ENCODE measurements at regions not wholly inside any gene's neighbourhood (a gene's known extent, or its start where the extent isn't known, plus 50 kb on each side); places are given as distances from the start of the nearest gene placed in this dataset.
"Not testable (repeated sequence)": the region's sequence is repeated elsewhere in the genome, so short reads cannot be mapped to it uniquely, and the experiment has no call there.

DNA sequence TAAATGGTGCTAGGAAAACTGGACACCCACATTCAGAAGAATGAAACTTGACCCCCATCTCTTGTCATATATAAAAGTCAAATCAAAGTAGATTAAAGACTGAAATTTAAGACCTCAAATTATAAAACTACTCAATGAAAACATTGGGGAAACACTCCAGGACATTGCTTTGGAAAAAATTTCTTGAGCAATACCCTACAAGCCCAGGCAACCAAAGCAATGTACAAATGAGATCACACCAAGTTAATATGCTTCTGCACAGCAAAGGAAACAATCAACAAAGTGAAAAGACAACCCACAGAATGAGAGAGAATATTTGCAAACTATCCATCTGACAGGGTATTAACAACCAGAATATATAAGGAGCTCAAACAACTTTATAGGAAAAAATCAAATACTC is 407.9 kb upstream of the BTBD3 start:
- H3K27ac Mint-ChIP-seq (ENCODE audit: unreplicated experiment) = no peak overlapping the region
- Histone ChIP-seq H2AFZ (ENCODE audit: low read depth, low read length) (no peak overlapping the region), H3K36me3 (ENCODE audit: insufficient read depth, low read length) (no peaks in the 10 kb centered on the region), H4K20me1 (ENCODE audit: insufficient read depth, low read length) (no peaks in the 10 kb centered on the region), H3K27ac (ENCODE audit: low read depth, low read length) (no peak overlapping the region), H3K79me2 (ENCODE audit: insufficient read depth, low read length) (no peaks in the 10 kb centered on the region), H3K9me3 (ENCODE audit: insufficient read depth, low read depth, low read length) (no peaks in the 10 kb centered on the region), H3K27me3 (ENCODE audit: insufficient read depth, low read length) (no peaks in the 10 kb centered on the region), H3K4me3 (ENCODE audit: insufficient read depth, low read depth, low read length) (no peak overlapping the region), H3K4me2 (ENCODE audit: low read length) (no peak overlapping the region), H3K9ac (ENCODE audit: low read length) (no peak overlapping the region), H3K4me1 (ENCODE audit: insufficient read depth, low read length) (no peaks in the 10 kb centered on the region)
- H3K36me3 Mint-ChIP-seq (ENCODE audit: low read depth, unreplicated experiment) = no peaks in the 10 kb centered on the region
- no peaks in the 10 kb centered on the region for H3K4me1 Mint-ChIP-seq (ENCODE audit: low read depth, unreplicated experiment)
- H3K9me3 Mint-ChIP-seq (ENCODE audit: unreplicated experiment) = peaks cover 3% of the 10 kb centered on the region
- DNase-seq (ENCODE audit: low read depth) (no peak), FAIRE-seq (no peak)
- no peak overlapping the region for H3K4me3 Mint-ChIP-seq (ENCODE audit: unreplicated experiment)
- H3K27me3 Mint-ChIP-seq (ENCODE audit: low read depth, unreplicated experiment) = no peaks in the 10 kb centered on the region
- TF ChIP-seq, protein P1, sequence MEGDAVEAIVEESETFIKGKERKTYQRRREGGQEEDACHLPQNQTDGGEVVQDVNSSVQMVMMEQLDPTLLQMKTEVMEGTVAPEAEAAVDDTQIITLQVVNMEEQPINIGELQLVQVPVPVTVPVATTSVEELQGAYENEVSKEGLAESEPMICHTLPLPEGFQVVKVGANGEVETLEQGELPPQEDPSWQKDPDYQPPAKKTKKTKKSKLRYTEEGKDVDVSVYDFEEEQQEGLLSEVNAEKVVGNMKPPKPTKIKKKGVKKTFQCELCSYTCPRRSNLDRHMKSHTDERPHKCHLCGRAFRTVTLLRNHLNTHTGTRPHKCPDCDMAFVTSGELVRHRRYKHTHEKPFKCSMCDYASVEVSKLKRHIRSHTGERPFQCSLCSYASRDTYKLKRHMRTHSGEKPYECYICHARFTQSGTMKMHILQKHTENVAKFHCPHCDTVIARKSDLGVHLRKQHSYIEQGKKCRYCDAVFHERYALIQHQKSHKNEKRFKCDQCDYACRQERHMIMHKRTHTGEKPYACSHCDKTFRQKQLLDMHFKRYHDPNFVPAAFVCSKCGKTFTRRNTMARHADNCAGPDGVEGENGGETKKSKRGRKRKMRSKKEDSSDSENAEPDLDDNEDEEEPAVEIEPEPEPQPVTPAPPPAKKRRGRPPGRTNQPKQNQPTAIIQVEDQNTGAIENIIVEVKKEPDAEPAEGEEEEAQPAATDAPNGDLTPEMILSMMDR (IDR thresholded peaks at IDR 0.05; ENCODE audit: insufficient read depth, low read depth, low read length) = no peak
- TF ChIP-seq EZH2 (IDR thresholded peaks at IDR 0.05; ENCODE audit: insufficient read depth, low read length) = no peak

DNA sequence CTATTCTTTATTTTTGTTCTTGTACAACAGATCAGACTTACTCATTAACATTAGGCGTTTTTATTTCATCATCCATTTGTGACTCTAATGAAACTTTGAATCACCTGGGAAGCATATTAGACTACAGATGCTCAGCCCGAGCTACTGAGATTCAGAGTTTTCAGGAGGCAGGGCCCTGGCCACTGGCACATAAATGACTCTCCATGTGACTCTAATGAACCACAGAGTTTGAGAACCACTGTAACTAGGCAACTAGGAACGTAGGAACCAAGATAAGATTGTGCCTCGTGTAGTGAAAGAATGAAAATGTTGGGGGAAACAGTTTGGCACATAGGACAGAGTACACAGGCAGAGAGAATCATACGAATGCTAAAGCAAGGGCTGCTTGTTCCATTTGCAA is 405.9 kb upstream of the BTBD3 start:
- Histone ChIP-seq H3K79me2 (ENCODE audit: insufficient read depth, low read length) (no peaks in the 10 kb centered on the region), H3K9ac (ENCODE audit: low read length) (no peak overlapping the region), H3K27me3 (ENCODE audit: insufficient read depth, low read length) (no peaks in the 10 kb centered on the region), H3K9me3 (ENCODE audit: insufficient read depth, low read depth, low read length) (no peaks in the 10 kb centered on the region), H2AFZ (ENCODE audit: low read depth, low read length) (no peak overlapping the region), H3K27ac (ENCODE audit: low read depth, low read length) (no peak overlapping the region), H3K4me3 (ENCODE audit: insufficient read depth, low read depth, low read length) (no peak overlapping the region), H3K36me3 (ENCODE audit: insufficient read depth, low read length) (no peaks in the 10 kb centered on the region), H3K4me2 (ENCODE audit: low read length) (no peak overlapping the region), H4K20me1 (ENCODE audit: insufficient read depth, low read length) (no peaks in the 10 kb centered on the region), H3K4me1 (ENCODE audit: insufficient read depth, low read length) (no peaks in the 10 kb centered on the region)
- H3K36me3 Mint-ChIP-seq (ENCODE audit: low read depth, unreplicated experiment) = no peaks in the 10 kb centered on the region
- H3K4me1 Mint-ChIP-seq (ENCODE audit: low read depth, unreplicated experiment) = no peaks in the 10 kb centered on the region
- peaks cover 3% of the 10 kb centered on the region for H3K9me3 Mint-ChIP-seq (ENCODE audit: unreplicated experiment)
- FAIRE-seq = no peak
- DNase-seq (ENCODE audit: low read depth) = peak; percentile 46
- H3K27ac Mint-ChIP-seq (ENCODE audit: unreplicated experiment) = no peak overlapping the region
- TF ChIP-seq, protein P1 (IDR thresholded peaks at IDR 0.05; ENCODE audit: insufficient read depth, low read depth, low read length) = no peak
- no peak for TF ChIP-seq EZH2 (IDR thresholded peaks at IDR 0.05; ENCODE audit: insufficient read depth, low read length)
- H3K27me3 Mint-ChIP-seq (ENCODE audit: low read depth, unreplicated experiment) = no peaks in the 10 kb centered on the region
- no peak overlapping the region for H3K4me3 Mint-ChIP-seq (ENCODE audit: unreplicated experiment)

DNA sequence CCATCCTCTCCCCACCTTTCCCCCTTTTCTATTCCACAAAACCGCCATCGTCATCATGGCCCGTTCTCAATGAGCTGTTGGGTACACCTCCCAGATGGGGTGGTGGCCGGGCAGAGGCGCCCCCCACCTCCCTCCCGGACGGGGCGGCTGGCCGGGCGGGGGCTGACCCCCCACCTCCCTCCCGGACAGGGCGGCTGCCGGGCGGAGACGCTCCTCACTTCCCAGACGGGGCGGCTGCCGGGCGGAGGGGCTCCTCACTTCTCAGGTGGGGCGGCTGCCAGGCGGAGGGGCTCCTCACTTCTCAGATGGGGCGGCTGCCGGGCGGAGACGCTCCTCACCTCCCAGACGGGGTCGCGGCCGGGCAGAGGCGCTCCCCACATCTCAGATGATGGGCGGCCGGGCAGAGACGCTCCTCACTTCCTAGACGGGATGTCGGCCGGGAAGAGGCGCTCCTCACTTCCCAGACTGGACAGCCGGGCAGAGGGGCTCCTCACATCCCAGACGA is 404.4 kb upstream of the BTBD3 start:
- not testable (repeated sequence) for H3K9me3 Mint-ChIP-seq (ENCODE audit: unreplicated experiment); H3K79me2 ChIP-seq (ENCODE audit: insufficient read depth, low read length); H3K27ac Mint-ChIP-seq (ENCODE audit: unreplicated experiment); DNase-seq (ENCODE audit: low read depth); H3K4me3 ChIP-seq (ENCODE audit: insufficient read depth, low read depth, low read length); H3K36me3 ChIP-seq (ENCODE audit: insufficient read depth, low read length); FAIRE-seq; H3K27me3 Mint-ChIP-seq (ENCODE audit: low read depth, unreplicated experiment); H4K20me1 ChIP-seq (ENCODE audit: insufficient read depth, low read length); H3K9me3 ChIP-seq (ENCODE audit: insufficient read depth, low read depth, low read length); H3K4me3 Mint-ChIP-seq (ENCODE audit: unreplicated experiment); H3K9ac ChIP-seq (ENCODE audit: low read length); H3K4me1 ChIP-seq (ENCODE audit: insufficient read depth, low read length); H3K27ac ChIP-seq (ENCODE audit: low read depth, low read length); H3K4me2 ChIP-seq (ENCODE audit: low read length); H3K27me3 ChIP-seq (ENCODE audit: insufficient read depth, low read length); H3K4me1 Mint-ChIP-seq (ENCODE audit: low read depth, unreplicated experiment); H2AFZ ChIP-seq (ENCODE audit: low read depth, low read length); H3K36me3 Mint-ChIP-seq (ENCODE audit: low read depth, unreplicated experiment)
